ENCODE measurements at regions not wholly inside any gene's neighbourhood (a gene's known extent, or its start where the extent isn't known, plus 50 kb on each side); places are given as distances from the start of the nearest gene placed in this dataset.

- TF ChIP-seq POLR2A (IDR thresholded peaks at IDR 0.05) (no peak), EP300 (IDR thresholded peaks at IDR 0.05) (no peak), CTCF (IDR thresholded peaks at IDR 0.05) (no peak)
- 90 to 100% methylated on average over 2 of the region's 2 CpGs for WGBS, 2 donors
- H3K4me3 ChIP-seq = no peak overlapping the region
Observed at GRCh38 chr10:44063686-44064085, 321.2 kb downstream of the CXCL12 start.

GRCh38 chr10:44060719-44061118 lies 324.2 kb downstream of the CXCL12 start:
- H3K4me3 ChIP-seq = no peak overlapping the region
- peak in 1 of 2 donors; percentile 1 for DNase-seq (ENCODE audit: low spot score in 2 of 2)
- no peak for TF ChIP-seq EP300 (IDR thresholded peaks at IDR 0.05)
- TF ChIP-seq POLR2A (IDR thresholded peaks at IDR 0.05) = no peak
- no peak for TF ChIP-seq CTCF (IDR thresholded peaks at IDR 0.05)
- WGBS, 2 donors = 89 to 95% methylated on average over 2 of the region's 2 CpGs
- H3K36me3 ChIP-seq = no peaks in the 10 kb centered on the region
- H3K4me1 ChIP-seq = peaks cover 0 to 24% (median 0%) of the 10 kb centered on the region in 4 donors
- H3K27me3 ChIP-seq = no peaks in the 10 kb centered on the region
- no peak overlapping the region for H3K27ac ChIP-seq
- H3K9me3 ChIP-seq = no peaks in the 10 kb centered on the region

More at GRCh38 chr10:44063686-44064085, 321.2 kb downstream of the CXCL12 start:
- Histone ChIP-seq H3K27me3 (no peaks in the 10 kb centered on the region), H3K9me3 (no peaks in the 10 kb centered on the region), H3K36me3 (no peaks in the 10 kb centered on the region), H3K27ac (no peak overlapping the region), H3K4me1 (peaks cover 0 to 32% (median 0%) of the 10 kb centered on the region in 4 donors)
- no peak for DNase-seq (ENCODE audit: low spot score in 2 of 2)

DNA sequence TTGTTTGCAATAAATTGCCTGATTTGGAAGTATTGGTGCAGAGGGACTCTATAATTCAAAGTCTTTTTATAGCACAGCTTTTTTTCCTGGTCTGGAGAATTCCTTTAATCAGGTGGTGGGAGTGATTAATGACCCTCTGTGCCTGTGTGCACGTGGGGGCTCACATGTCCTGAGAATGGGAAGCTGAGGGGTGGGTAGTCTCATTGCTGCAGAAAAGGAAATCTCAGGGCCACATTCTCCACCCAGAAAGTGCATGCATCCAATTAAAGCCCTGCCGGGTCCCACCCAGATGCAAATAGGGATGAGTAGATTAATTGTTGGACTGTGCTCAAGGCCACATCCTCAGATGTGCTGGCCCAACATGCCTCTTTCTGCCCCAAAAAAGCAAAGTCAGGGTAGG lies 324.7 kb downstream of the CXCL12 start:
- Histone ChIP-seq H3K4me3 (no peak overlapping the region), H3K27ac (no peak overlapping the region), H3K36me3 (no peaks in the 10 kb centered on the region), H3K4me1 (peaks cover 0 to 19% (median 0%) of the 10 kb centered on the region in 4 donors), H3K27me3 (no peaks in the 10 kb centered on the region), H3K9me3 (no peaks in the 10 kb centered on the region)
- TF ChIP-seq CTCF (IDR thresholded peaks at IDR 0.05) = no peak
- DNase-seq (ENCODE audit: low spot score in 2 of 2) = peak in 1 of 2 donors; percentile 2
- 29 to 43% methylated on average over 2 of the region's 2 CpGs for WGBS, 2 donors

DNA sequence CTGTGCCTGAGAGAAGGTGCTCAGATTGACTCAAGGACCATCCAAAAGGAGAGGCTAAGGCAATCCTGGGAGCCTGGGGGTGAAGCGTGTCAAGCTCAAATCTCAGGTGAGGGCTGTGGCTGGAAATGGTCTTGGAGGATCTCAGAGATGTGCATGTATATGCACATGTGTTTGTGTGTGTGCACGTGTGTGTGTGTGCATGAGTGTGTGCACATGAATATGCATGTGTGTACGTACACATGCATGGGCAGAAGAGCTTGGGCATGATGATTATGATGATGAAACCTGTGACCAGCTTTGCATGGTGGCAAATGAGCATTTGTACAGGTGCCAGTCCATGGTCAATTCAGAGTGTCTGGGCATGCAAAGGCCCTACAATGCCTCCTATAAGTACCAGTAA lies 326.6 kb downstream of the CXCL12 start:
- Histone ChIP-seq H3K27ac (no peak overlapping the region), H3K36me3 (no peaks in the 10 kb centered on the region), H3K4me3 (no peak overlapping the region), H3K9me3 (no peaks in the 10 kb centered on the region), H3K4me1 (peaks cover 0 to 8% (median 0%) of the 10 kb centered on the region in 4 donors), H3K27me3 (no peaks in the 10 kb centered on the region)
- DNase-seq (ENCODE audit: low spot score in 2 of 2) = no peak
- TF ChIP-seq POLR2A (IDR thresholded peaks at IDR 0.05) (no peak), CTCF (IDR thresholded peaks at IDR 0.05) (no peak), EP300 (IDR thresholded peaks at IDR 0.05) (no peak)
- WGBS, 2 donors = 91 to 94% methylated on average over 3 of the region's 3 CpGs

DNA sequence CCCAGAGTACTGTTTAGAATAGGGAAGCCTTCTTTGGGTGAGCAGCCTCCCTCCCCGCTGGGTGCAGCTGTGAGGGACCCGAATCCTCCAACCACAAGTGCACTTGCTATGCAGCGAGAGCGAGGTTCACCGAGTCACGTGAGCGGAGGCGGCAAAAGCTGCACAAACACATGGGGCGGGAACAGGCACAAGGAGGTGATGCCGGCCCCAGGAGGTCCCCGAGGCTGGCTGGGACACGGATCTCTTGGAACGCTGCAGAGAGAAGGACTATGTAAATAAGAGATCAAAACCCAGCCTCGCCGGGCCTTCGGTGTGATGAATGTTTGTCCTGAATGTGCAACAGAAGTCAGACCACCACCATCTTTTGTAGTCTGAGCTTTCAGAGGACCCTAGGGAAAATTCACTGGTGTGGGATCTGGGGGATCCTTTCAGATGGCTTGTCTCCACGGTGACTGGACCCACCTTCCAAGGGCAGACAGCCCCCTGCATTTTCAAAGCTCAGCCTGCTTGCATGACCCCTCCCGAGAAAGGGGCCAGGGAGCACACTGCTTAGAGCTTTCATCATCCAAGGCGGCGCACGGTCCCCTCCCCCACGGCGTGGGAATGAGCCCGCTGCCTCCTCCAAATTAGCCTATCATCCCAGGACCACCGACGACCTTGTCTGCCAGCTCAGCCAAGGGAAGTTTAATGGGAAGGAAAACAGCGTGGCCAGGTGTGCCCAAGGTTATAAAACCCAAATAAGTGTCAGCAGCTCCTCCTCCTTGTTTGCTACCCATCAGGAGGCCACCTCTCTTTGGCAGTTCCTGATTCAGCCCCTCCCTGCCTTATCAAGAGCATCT lies 327.7 kb downstream of the CXCL12 start:
- H3K27ac ChIP-seq = no peak overlapping the region
- 54 to 57% methylated on average over 27 of the region's 27 CpGs for WGBS, 2 donors
- DNase-seq (ENCODE audit: low spot score in 2 of 2) = peak in 1 of 2 donors; percentile 31
- no peaks in the 10 kb centered on the region for H3K27me3 ChIP-seq
- H3K36me3 ChIP-seq = no peaks in the 10 kb centered on the region
- H3K4me1 ChIP-seq = peaks cover 0 to 8% (median 0%) of the 10 kb centered on the region in 4 donors
- H3K4me3 ChIP-seq = no peak overlapping the region
- no peaks in the 10 kb centered on the region for H3K9me3 ChIP-seq
- TF ChIP-seq EP300 (IDR thresholded peaks at IDR 0.05) (no peak), CTCF (IDR thresholded peaks at IDR 0.05) (no peak), POLR2A (IDR thresholded peaks at IDR 0.05) (no peak)

Measured in tibial nerve (tissue), 4 donors.